Gastroesophageal sphincter (tissue), 4 donors: ENCODE measurements at regions not wholly inside any gene's neighbourhood (a gene's known extent, or its start where the extent isn't known, plus 50 kb on each side); places are given as distances from the start of the nearest gene placed in this dataset.

Experiments used
- ATAC-seq: fragments of 150-250 bp; one replicate; pipeline ENCODE4 v1.9.1; 2016; ENCODE audit warnings: mild to moderate bottlenecking, moderate library complexity
- H3K27ac ChIP-seq, 4 donors: fragments of 200-600 bp; sonication (generic) in 3 of 4; 1 replicate in 3 of 4; 2 replicates in 1 of 4; pipeline ENCODE4 v1.5.1; 2016 to 2019
- H3K27me3 ChIP-seq: fragments of 200-600 bp; sonication (generic); one replicate; pipeline ENCODE4 v1.5.1; 2019
- H3K36me3 ChIP-seq, 2 donors: fragments of 200-600 bp; sonication (generic); one replicate each; pipeline ENCODE4 v1.5.1; 2019; ENCODE audit warnings: control low read depth in 1 of 2
- H3K4me1 ChIP-seq, 3 donors: fragments of 200-600 bp; sonication (generic); 1 replicate in 2 of 3; 2 replicates in 1 of 3; pipeline ENCODE4 v1.5.1; 2016 to 2019; ENCODE audit warnings: control low read depth in 2 of 3
- H3K4me3 ChIP-seq, 2 donors: fragments of 200-600 bp; sonication (generic); one replicate each; pipeline ENCODE4 v1.5.1; 2019; ENCODE audit warnings: mild to moderate bottlenecking in 1 of 2, moderate library complexity in 1 of 2
- H3K9me3 ChIP-seq, 3 donors: fragments of 200-600 bp; sonication (generic); one replicate each; pipeline ENCODE4 v1.5.1; 2017 to 2019; ENCODE audit warnings: control low read depth in 2 of 3
- CTCF ChIP-seq, 4 experiments: fragments of 200-600 bp in 2 of 4; fragments of 450-650 bp in 2 of 4; sonication (generic) in 1 of 4; IDR thresholded peaks; one replicate each; pipeline ENCODE4 v1.5.1; 2017 to 2019; ENCODE audit warnings: antibody characterized with exemption in 4 of 4, mild to moderate bottlenecking in 2 of 4, moderate library complexity in 2 of 4
- EP300 ChIP-seq: sonication (generic); formaldehyde crosslinking; IDR thresholded peaks from one replicate; pipeline ENCODE4 v1.6.1; 2017; ENCODE audit warnings: antibody characterized with exemption, mild to moderate bottlenecking
- POLR2A ChIP-seq, 2 donors: fragments of 450-650 bp; IDR thresholded peaks; one replicate each; pipeline ENCODE4 v1.6.1; 2017; ENCODE audit warnings: antibody characterized with exemption in 2 of 2, mild to moderate bottlenecking in 2 of 2, moderate library complexity in 1 of 2
- POLR2AphosphoS5 ChIP-seq: sonication (generic); formaldehyde crosslinking; IDR thresholded peaks from one replicate; pipeline ENCODE4 v1.6.1; 2017; ENCODE audit warnings: antibody characterized with exemption
- WGBS, 2 donors: methylation state at CpG; one replicate each; pipeline ENCODE4 v1.1.5; 2018; ENCODE audit warnings: low coverage in 1 of 2; 5-methylcytosine and 5-hydroxymethylcytosine counted together

- 79 to 95% methylated on average over 7 to 9 of the region's 13 CpGs for WGBS, 2 donors
- ATAC-seq, result no peak
- no peak for TF ChIP-seq EP300
- TF ChIP-seq POLR2AphosphoS5, result no peak
- TF ChIP-seq CTCF (IDR thresholded peaks at IDR 0.05), result no peak
- TF ChIP-seq POLR2A (IDR thresholded peaks at IDR 0.05), result no peak
- Histone ChIP-seq H3K27me3 (peaks cover 7% of the 10 kb centered on the region), H3K36me3 (no peaks in the 10 kb centered on the region), H3K4me1 (peaks cover 0 to 17% (median 8%) of the 10 kb centered on the region in 3 donors), H3K27ac (no peak overlapping the region), H3K9me3 (no peaks in the 10 kb centered on the region), H3K4me3 (no peak overlapping the region)
These were observed 77.9 kb downstream of the SPRING1 start for GRCh38 chr12:116659771-116660481.

DNA sequence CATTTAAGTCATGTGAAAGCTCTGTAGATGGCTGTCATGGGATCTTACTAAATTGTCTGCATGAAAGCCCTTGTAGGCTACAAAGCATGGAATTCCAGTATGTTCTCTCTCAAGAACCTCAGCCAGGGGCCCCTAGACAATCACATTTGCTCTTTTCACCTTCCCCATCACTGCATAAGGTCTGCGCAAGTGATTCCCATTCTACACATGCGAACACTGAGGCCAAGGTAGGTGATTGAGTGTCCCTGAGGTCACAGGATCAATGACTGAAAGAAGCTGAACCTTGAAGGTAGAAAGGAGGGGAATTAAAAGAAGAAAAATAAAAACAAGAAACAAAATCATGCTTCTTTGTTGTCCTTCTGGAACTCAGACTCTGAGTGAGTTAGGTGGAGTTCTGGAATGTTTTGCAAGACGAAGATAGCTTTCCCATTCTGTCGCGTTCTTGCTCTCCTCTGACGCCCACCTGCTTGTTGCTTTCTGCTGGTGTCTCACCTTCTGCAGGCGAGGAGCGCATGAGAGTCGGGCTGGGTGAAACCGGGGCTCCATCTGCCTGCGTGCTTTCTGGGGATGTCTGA lies 79.9 kb downstream of the SPRING1 start:
- no peak for ATAC-seq
- TF ChIP-seq POLR2A (IDR thresholded peaks at IDR 0.05), result no peak
- TF ChIP-seq POLR2AphosphoS5, result no peak
- TF ChIP-seq CTCF (IDR thresholded peaks at IDR 0.05), result no peak
- TF ChIP-seq EP300, result no peak
- WGBS, 2 donors, result 44 to 45% methylated on average over 6 to 10 of the region's 11 CpGs
- Histone ChIP-seq H3K4me1 (peaks cover 0 to 17% (median 8%) of the 10 kb centered on the region in 3 donors), H3K4me3 (peak overlapping the region in 1 of 2 donors; percentile 34), H3K27ac (peak overlapping the region in 3 of 4 donors; percentile 54 to 76 (median 69)), H3K27me3 (no peaks in the 10 kb centered on the region), H3K9me3 (no peaks in the 10 kb centered on the region), H3K36me3 (no peaks in the 10 kb centered on the region)

DNA sequence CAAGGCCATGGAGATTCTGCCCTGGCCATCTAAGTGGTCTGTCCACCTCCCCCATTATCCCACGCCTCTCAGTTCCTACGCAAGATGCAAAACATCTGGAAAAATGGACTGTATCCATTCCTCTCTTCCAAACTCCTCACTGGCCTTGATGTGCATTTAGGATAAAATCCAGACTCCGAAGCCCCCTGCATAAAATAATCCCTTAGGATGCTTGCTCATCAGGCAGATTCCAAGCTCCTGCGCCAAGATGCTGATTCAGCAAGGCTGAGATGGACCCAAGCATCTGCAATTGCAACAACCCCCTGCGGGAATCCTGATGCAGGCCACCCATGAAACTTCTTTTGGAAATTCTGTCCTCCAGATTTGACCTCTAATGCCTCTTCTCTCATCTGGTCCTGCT lies 81.6 kb downstream of the SPRING1 start:
- no peak for ATAC-seq
- 45 to 92% methylated on average over 4 of the region's 5 CpGs for WGBS, 2 donors

DNA sequence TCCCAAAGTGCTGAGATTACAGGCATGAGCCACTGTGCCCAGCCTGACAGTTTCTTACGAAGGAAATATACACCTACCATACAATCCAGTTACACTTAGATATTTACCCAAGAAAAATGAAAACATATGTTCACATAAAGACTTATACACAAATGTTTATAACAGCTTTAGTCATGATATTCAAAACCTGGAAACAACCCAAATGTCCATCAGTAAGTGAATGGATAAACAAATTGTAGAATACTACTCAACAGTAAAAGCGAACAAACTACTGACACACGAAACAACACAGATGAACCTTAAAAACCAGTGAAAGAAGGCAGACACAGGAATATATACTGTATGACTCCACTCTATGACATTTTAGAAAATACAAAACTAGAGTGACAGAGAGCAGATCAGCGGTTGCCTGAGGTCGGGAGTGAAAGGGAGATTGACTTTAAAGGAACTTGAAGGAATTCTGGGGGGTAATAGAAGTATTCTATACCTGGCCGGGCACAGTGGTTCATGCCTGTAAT lies 83.6 kb downstream of the SPRING1 start:
- 75 to 80% methylated on average over 4 to 6 of the region's 6 CpGs for WGBS, 2 donors
- peaks cover 0 to 17% (median 8%) of the 10 kb centered on the region in 3 donors for H3K4me1 ChIP-seq
- no peaks in the 10 kb centered on the region for H3K27me3 ChIP-seq
- H3K27ac ChIP-seq, result no peak overlapping the region
- H3K9me3 ChIP-seq, result no peaks in the 10 kb centered on the region
- ATAC-seq, result no peak
- TF ChIP-seq CTCF (IDR thresholded peaks at IDR 0.05) (no peak), POLR2A (IDR thresholded peaks at IDR 0.05) (no peak), POLR2AphosphoS5 (no peak), EP300 (no peak)
- H3K4me3 ChIP-seq, result no peak overlapping the region
- H3K36me3 ChIP-seq, result no peaks in the 10 kb centered on the region

More for the DNA sequence above, 81.6 kb downstream of the SPRING1 start:
- Histone ChIP-seq H3K27me3 (no peaks in the 10 kb centered on the region), H3K4me3 (no peak overlapping the region), H3K27ac (no peak overlapping the region), H3K9me3 (no peaks in the 10 kb centered on the region), H3K36me3 (no peaks in the 10 kb centered on the region), H3K4me1 (peaks cover 0 to 17% (median 8%) of the 10 kb centered on the region in 3 donors)
- TF ChIP-seq CTCF (IDR thresholded peaks at IDR 0.05) (no peak), EP300 (no peak), POLR2A (IDR thresholded peaks at IDR 0.05) (no peak), POLR2AphosphoS5 (no peak)

GRCh38 chr12:116651089-116651488 lies 86.8 kb downstream of the SPRING1 start:
- WGBS, 2 donors, result 94 to 95% methylated on average over 3 to 5 of the region's 5 CpGs
- no peak overlapping the region for H3K4me3 ChIP-seq
- no peaks in the 10 kb centered on the region for H3K9me3 ChIP-seq
- no peak overlapping the region for H3K27ac ChIP-seq
- H3K4me1 ChIP-seq, result no peaks in the 10 kb centered on the region
- no peak for ATAC-seq
- no peak for TF ChIP-seq CTCF (IDR thresholded peaks at IDR 0.05)
- TF ChIP-seq EP300, result no peak
- no peak for TF ChIP-seq POLR2AphosphoS5
- TF ChIP-seq POLR2A (IDR thresholded peaks at IDR 0.05), result no peak
- H3K27me3 ChIP-seq, result no peaks in the 10 kb centered on the region
- H3K36me3 ChIP-seq, result no peaks in the 10 kb centered on the region
